Transverse colon (tissue), 3 donors: ENCODE measurements at regions not wholly inside any gene's neighbourhood (a gene's known extent, or its start where the extent isn't known, plus 50 kb on each side); places are given as distances from the start of the nearest gene placed in this dataset.

ENCODE experiments used
- POLR2A ChIP-seq: fragments of 450-650 bp; IDR thresholded peaks from one replicate; pipeline ENCODE4 v1.6.1; 2016; ENCODE audit warnings: antibody characterized with exemption, mild to moderate bottlenecking, moderate library complexity
- POLR2AphosphoS5 ChIP-seq, 3 donors: sonication (generic); formaldehyde crosslinking; IDR thresholded peaks; one replicate each; pipeline ENCODE4 v1.6.1; 2016; ENCODE audit warnings: antibody characterized with exemption in 3 of 3

DNA sequence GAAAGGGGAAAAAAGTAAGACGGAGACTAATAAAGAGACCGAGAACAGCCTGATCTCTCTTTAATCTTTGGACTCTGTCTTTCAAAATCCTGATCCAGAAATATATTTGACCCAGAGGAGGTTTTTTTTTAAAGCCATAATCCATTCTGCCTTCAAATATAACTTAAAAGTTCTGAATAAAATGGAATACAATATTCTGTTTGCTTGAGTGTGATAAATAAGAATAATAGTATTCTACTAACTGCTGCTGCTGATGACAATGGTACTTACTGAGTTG is 1196.0 kb downstream of the GALC start:
- TF ChIP-seq POLR2AphosphoS5 (IDR thresholded peaks at IDR 0.05) (no peak), POLR2A (no peak)
